ENCODE measurements at regions not wholly inside any gene's neighbourhood (a gene's known extent, or its start where the extent isn't known, plus 50 kb on each side); places are given as distances from the start of the nearest gene placed in this dataset.

- no peak overlapping the region for H3K4me3 Mint-ChIP-seq
- no peak for DNase-seq
- peaks cover 32% of the 10 kb centered on the region for H3K9me3 Mint-ChIP-seq
- no peaks in the 10 kb centered on the region for H3K4me1 Mint-ChIP-seq (ENCODE audit: low read depth)
- no peak overlapping the region for H3K27ac Mint-ChIP-seq
- H3K27me3 Mint-ChIP-seq (ENCODE audit: insufficient read depth): peaks cover 2% of the 10 kb centered on the region
- TF ChIP-seq CTCF (IDR thresholded peaks at IDR 0.05): no peak
- peaks cover 5% of the 10 kb centered on the region; the same call in 1 of the 2 replicates for H3K36me3 Mint-ChIP-seq (ENCODE audit: low read depth)
These were observed 55.6 kb upstream of the RGMA start for GRCh38 chr15:93144463-93145236.

GRCh38 chr15:93143186-93143585 lies 54.2 kb upstream of the RGMA start:
- Mint-ChIP-seq H3K36me3 (ENCODE audit: low read depth) (peaks cover 5% of the 10 kb centered on the region; the same call in 1 of the 2 replicates), H3K27ac (no peak overlapping the region), H3K4me3 (no peak overlapping the region), H3K27me3 (ENCODE audit: insufficient read depth) (peaks cover 2% of the 10 kb centered on the region), H3K9me3 (peaks cover 37% of the 10 kb centered on the region), H3K4me1 (ENCODE audit: low read depth) (no peaks in the 10 kb centered on the region)
- DNase-seq: no peak
- no peak for TF ChIP-seq CTCF (IDR thresholded peaks at IDR 0.05)

GRCh38 chr15:93141371-93141794 lies 52.4 kb upstream of the RGMA start:
- H3K27me3 Mint-ChIP-seq (ENCODE audit: insufficient read depth): peaks cover 2% of the 10 kb centered on the region
- DNase-seq: no peak
- no peak overlapping the region for H3K4me3 Mint-ChIP-seq
- no peak for TF ChIP-seq CTCF (IDR thresholded peaks at IDR 0.05)
- H3K9me3 Mint-ChIP-seq: peaks cover 35% of the 10 kb centered on the region
- no peaks in the 10 kb centered on the region for H3K4me1 Mint-ChIP-seq (ENCODE audit: low read depth)
- H3K27ac Mint-ChIP-seq: no peak overlapping the region
- peaks cover 11% of the 10 kb centered on the region for H3K36me3 Mint-ChIP-seq (ENCODE audit: low read depth)

- Mint-ChIP-seq H3K27me3 (ENCODE audit: insufficient read depth) (peaks cover 2% of the 10 kb centered on the region), H3K36me3 (ENCODE audit: low read depth) (peaks cover 12% of the 10 kb centered on the region), H3K4me1 (ENCODE audit: low read depth) (no peaks in the 10 kb centered on the region), H3K9me3 (peaks cover 43% of the 10 kb centered on the region), H3K4me3 (no peak overlapping the region), H3K27ac (no peak overlapping the region)
- DNase-seq: no peak
- no peak for TF ChIP-seq CTCF (IDR thresholded peaks at IDR 0.05)
These were observed 50.4 kb upstream of the RGMA start for GRCh38 chr15:93139436-93139835.

- Mint-ChIP-seq H3K4me1 (ENCODE audit: low read depth) (no peaks in the 10 kb centered on the region), H3K4me3 (no peak overlapping the region), H3K27me3 (ENCODE audit: insufficient read depth) (peaks cover 2% of the 10 kb centered on the region), H3K36me3 (ENCODE audit: low read depth) (peaks cover 12% of the 10 kb centered on the region), H3K9me3 (peaks cover 44% of the 10 kb centered on the region), H3K27ac (no peak overlapping the region)
- no peak for DNase-seq
- no peak for TF ChIP-seq CTCF (IDR thresholded peaks at IDR 0.05)
These were observed 49.8 kb upstream of the RGMA start for GRCh38 chr15:93138681-93139250.
